CD8-positive, alpha-beta memory T cell (primary cell): ENCODE measurements at regions not wholly inside any gene's neighbourhood (a gene's known extent, or its start where the extent isn't known, plus 50 kb on each side); places are given as distances from the start of the nearest gene placed in this dataset.
A peak's percentile ranks its signal among the peaks of the same experiment; 100 is the strongest.

Source experiments
- CTCF ChIA-PET: fragments of 350-600 bp; sonication (Branson Sonifier 250); formaldehyde crosslinking; loops from one replicate; lab custom pipeline; 2021; ENCODE audit warnings: antibody characterized with exemption; lab: Charles Lee
- POLR2A ChIA-PET: fragments of 350-600 bp; sonication (Branson Sonifier 250); formaldehyde crosslinking; loops from one replicate; lab custom pipeline; 2021; ENCODE audit warnings: antibody characterized with exemption; lab: Charles Lee
- DNase-seq, 5 donors: peaks; one replicate each; pipeline versions ENCODE4 v3.0.0 to v3.0.0-alpha.2; 2020 to 2022; ENCODE audit warnings: mixed read lengths in 1 of 5
- H3K27ac ChIP-seq: one replicate; pipeline ENCODE4 v1.7.0; 2013; ENCODE audit warnings: low read depth, mild to moderate bottlenecking, low read length, moderate library complexity
- H3K27me3 ChIP-seq: 2 replicates; pipeline ENCODE4 v1.7.0; 2013; ENCODE audit warnings: low read length, mild to moderate bottlenecking; ENCODE audit not compliant: insufficient read depth, poor library complexity, severe bottlenecking
- H3K36me3 ChIP-seq: 2 replicates; pipeline ENCODE4 v1.7.0; 2013; ENCODE audit warnings: mild to moderate bottlenecking, low read length, moderate library complexity; ENCODE audit not compliant: insufficient read depth
- H3K4me1 ChIP-seq: 2 replicates; pipeline ENCODE4 v1.7.0; 2013; ENCODE audit warnings: mild to moderate bottlenecking, low read length, moderate library complexity; ENCODE audit not compliant: insufficient read depth
- H3K4me3 ChIP-seq: 2 replicates; pipeline ENCODE4 v1.7.0; 2013; ENCODE audit warnings: mild to moderate bottlenecking, low read length
- H3K9me3 ChIP-seq: 2 replicates; pipeline ENCODE4 v1.7.0; 2013; ENCODE audit warnings: mild to moderate bottlenecking, low read length
- H3K27ac Mint-ChIP-seq, 8 donors: one replicate each; pipeline ENCODE4 v1.8.0; 2020 to 2021; ENCODE audit warnings: mixed read lengths in 8 of 8, mild to moderate bottlenecking in 6 of 8, inconsistent platforms in 3 of 8, moderate library complexity in 3 of 8
- H3K27me3 Mint-ChIP-seq, 2 donors: one replicate each; pipeline ENCODE4 v1.8.0; 2020 to 2021; ENCODE audit warnings: mixed read lengths in 2 of 2, mild to moderate bottlenecking in 1 of 2, moderate library complexity in 1 of 2
- H3K36me3 Mint-ChIP-seq, 3 donors: one replicate each; pipeline ENCODE4 v1.8.0; 2020 to 2021; ENCODE audit warnings: mixed read lengths in 3 of 3, inconsistent platforms in 1 of 3, mild to moderate bottlenecking in 1 of 3
- H3K4me1 Mint-ChIP-seq, 3 donors: one replicate each; pipeline ENCODE4 v1.8.0; 2020 to 2021; ENCODE audit warnings: mixed read lengths in 3 of 3, inconsistent platforms in 1 of 3, mild to moderate bottlenecking in 1 of 3
- H3K4me3 Mint-ChIP-seq, 7 donors: one replicate each; pipeline ENCODE4 v1.8.0; 2020 to 2021; ENCODE audit warnings: mixed read lengths in 7 of 7, mild to moderate bottlenecking in 6 of 7, moderate library complexity in 4 of 7, inconsistent platforms in 2 of 7
- H3K9me3 Mint-ChIP-seq, 5 donors: one replicate each; pipeline ENCODE4 v1.8.0; 2020 to 2022; ENCODE audit warnings: mixed read lengths in 5 of 5, mild to moderate bottlenecking in 3 of 5, moderate library complexity in 2 of 5, inconsistent platforms in 1 of 5

GRCh38 chr10:31701546-31701945 lies 227.1 kb downstream of the ARHGAP12 start:
- H3K9me3 ChIP-seq = no peaks in the 10 kb centered on the region
- H3K36me3 ChIP-seq = no peaks in the 10 kb centered on the region
- DNase-seq = no peak
- peaks cover 0 to 3% (median 0%) of the 10 kb centered on the region in 5 donors for H3K9me3 Mint-ChIP-seq
- H3K27me3 ChIP-seq = no peaks in the 10 kb centered on the region
- no peak overlapping the region for H3K27ac Mint-ChIP-seq
- H3K4me3 Mint-ChIP-seq = no peak overlapping the region
- ChIA-PET POLR2A (no interaction called here), CTCF (no interaction called here)
- H3K4me1 Mint-ChIP-seq = no peaks in the 10 kb centered on the region
- no peak overlapping the region for H3K27ac ChIP-seq
- no peaks in the 10 kb centered on the region for H3K4me1 ChIP-seq
- H3K27me3 Mint-ChIP-seq = peaks cover 2 to 3% of the 10 kb centered on the region in 2 donors
- H3K36me3 Mint-ChIP-seq = no peaks in the 10 kb centered on the region
- no peak overlapping the region for H3K4me3 ChIP-seq

GRCh38 chr10:31700181-31700611 lies 228.4 kb downstream of the ARHGAP12 start:
- peaks cover 0 to 3% of the 10 kb centered on the region in 2 donors for H3K27me3 Mint-ChIP-seq
- H3K27me3 ChIP-seq = no peaks in the 10 kb centered on the region
- ChIA-PET CTCF (interaction anchor here (1.0 kb wide), 1 partner anchor 8 kb away, joined by 3 read pairs; no protein-coding TSS in a partner anchor), POLR2A (no interaction called here)
- no peak overlapping the region for H3K4me3 Mint-ChIP-seq
- H3K9me3 Mint-ChIP-seq = peaks cover 0 to 3% (median 0%) of the 10 kb centered on the region in 5 donors
- H3K4me1 ChIP-seq = no peaks in the 10 kb centered on the region
- H3K36me3 Mint-ChIP-seq = no peaks in the 10 kb centered on the region
- H3K36me3 ChIP-seq = no peaks in the 10 kb centered on the region
- no peak overlapping the region for H3K4me3 ChIP-seq
- H3K27ac Mint-ChIP-seq = peak overlapping the region in 1 of 8 donors; percentile 25
- DNase-seq = no peak
- H3K9me3 ChIP-seq = no peaks in the 10 kb centered on the region
- H3K4me1 Mint-ChIP-seq = no peaks in the 10 kb centered on the region
- H3K27ac ChIP-seq = no peak overlapping the region

DNA sequence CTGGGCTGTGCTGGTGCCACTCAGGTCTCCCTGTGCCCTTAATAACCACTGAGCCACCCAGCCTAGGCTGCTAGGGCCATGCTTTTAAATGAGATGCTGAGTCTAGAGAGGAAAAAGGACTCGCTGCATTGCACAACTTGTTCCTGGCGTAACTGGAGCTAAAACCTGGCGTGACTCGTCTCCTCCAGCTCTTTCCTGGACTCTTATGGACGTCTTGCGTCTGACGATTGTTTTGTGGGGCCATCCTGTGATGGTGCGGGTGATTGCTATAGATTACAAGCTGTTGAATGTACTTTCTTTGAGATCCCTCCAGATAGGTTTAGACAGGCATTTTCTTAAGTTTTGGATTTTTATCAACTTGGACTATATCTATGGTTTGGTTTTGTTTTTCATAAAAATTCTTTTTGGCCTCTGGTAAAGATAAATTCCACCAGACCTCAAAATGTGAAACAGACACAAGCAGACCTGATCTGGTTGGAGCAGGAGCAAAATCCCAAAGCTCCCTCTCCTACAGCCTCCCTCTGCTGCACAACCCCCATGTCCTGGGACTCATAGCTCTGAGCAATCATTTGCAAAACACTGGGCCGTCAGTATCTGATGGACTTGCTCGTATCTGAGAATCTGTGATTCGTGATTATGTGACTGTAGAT lies 230.3 kb downstream of the ARHGAP12 start:
- peaks cover 0 to 3% of the 10 kb centered on the region in 2 donors for H3K27me3 Mint-ChIP-seq
- peak overlapping the region in 1 of 8 donors; percentile 4 for H3K27ac Mint-ChIP-seq
- Histone ChIP-seq H3K27me3 (no peaks in the 10 kb centered on the region), H3K27ac (no peak overlapping the region), H3K4me3 (no peak overlapping the region), H3K36me3 (no peaks in the 10 kb centered on the region), H3K4me1 (no peaks in the 10 kb centered on the region), H3K9me3 (no peaks in the 10 kb centered on the region)
- H3K4me1 Mint-ChIP-seq = no peaks in the 10 kb centered on the region
- H3K36me3 Mint-ChIP-seq = no peaks in the 10 kb centered on the region
- no peak overlapping the region for H3K4me3 Mint-ChIP-seq
- CTCF ChIA-PET = no interaction called here
- H3K9me3 Mint-ChIP-seq = peaks cover 0 to 3% (median 0%) of the 10 kb centered on the region in 5 donors
- POLR2A ChIA-PET = no interaction called here
- DNase-seq = no peak

GRCh38 chr10:31697271-31698180 lies 231.1 kb downstream of the ARHGAP12 start:
- no peaks in the 10 kb centered on the region for H3K27me3 ChIP-seq
- DNase-seq = no peak
- no peaks in the 10 kb centered on the region for H3K4me1 ChIP-seq
- H3K4me3 ChIP-seq = no peak overlapping the region
- Mint-ChIP-seq H3K27me3 (peaks cover 0 to 3% of the 10 kb centered on the region in 2 donors), H3K4me3 (no peak overlapping the region), H3K27ac (peak overlapping the region in 1 of 8 donors; percentile 4), H3K36me3 (no peaks in the 10 kb centered on the region), H3K9me3 (peaks cover 0 to under 1% (median 0%) of the 10 kb centered on the region in 5 donors), H3K4me1 (no peaks in the 10 kb centered on the region)
- CTCF ChIA-PET = no interaction called here
- POLR2A ChIA-PET = no interaction called here
- no peak overlapping the region for H3K27ac ChIP-seq
- no peaks in the 10 kb centered on the region for H3K36me3 ChIP-seq
- no peaks in the 10 kb centered on the region for H3K9me3 ChIP-seq

- H3K4me3 Mint-ChIP-seq = no peak overlapping the region
These were observed 233.4 kb downstream of the ARHGAP12 start for GRCh38 chr10:31694929-31695837.

GRCh38 chr10:31694126-31694685 lies 234.4 kb downstream of the ARHGAP12 start:
- POLR2A ChIA-PET = no interaction called here
- Histone ChIP-seq H3K4me1 (no peaks in the 10 kb centered on the region), H3K27ac (no peak overlapping the region), H3K4me3 (no peak overlapping the region), H3K27me3 (no peaks in the 10 kb centered on the region), H3K9me3 (no peaks in the 10 kb centered on the region), H3K36me3 (no peaks in the 10 kb centered on the region)
- CTCF ChIA-PET = no interaction called here
- Mint-ChIP-seq H3K27me3 (peaks cover 0 to 3% of the 10 kb centered on the region in 2 donors), H3K27ac (no peak overlapping the region), H3K9me3 (peaks cover 0 to 9% (median 0%) of the 10 kb centered on the region in 5 donors), H3K36me3 (no peaks in the 10 kb centered on the region), H3K4me3 (no peak overlapping the region), H3K4me1 (no peaks in the 10 kb centered on the region)
- no peak for DNase-seq

More at GRCh38 chr10:31694929-31695837, 233.4 kb downstream of the ARHGAP12 start:
- no peaks in the 10 kb centered on the region for H3K4me1 ChIP-seq
- H3K9me3 Mint-ChIP-seq = peaks cover 0 to 1% (median 0%) of the 10 kb centered on the region in 5 donors
- H3K36me3 Mint-ChIP-seq = no peaks in the 10 kb centered on the region
- H3K27ac Mint-ChIP-seq = no peak overlapping the region
- no peaks in the 10 kb centered on the region for H3K36me3 ChIP-seq
- H3K27me3 ChIP-seq = no peaks in the 10 kb centered on the region
- no peak for DNase-seq
- H3K4me1 Mint-ChIP-seq = no peaks in the 10 kb centered on the region
- POLR2A ChIA-PET = no interaction called here
- H3K4me3 ChIP-seq = no peak overlapping the region
- H3K27me3 Mint-ChIP-seq = peaks cover 0 to 3% of the 10 kb centered on the region in 2 donors
- CTCF ChIA-PET = no interaction called here
- no peaks in the 10 kb centered on the region for H3K9me3 ChIP-seq
- no peak overlapping the region for H3K27ac ChIP-seq

DNA sequence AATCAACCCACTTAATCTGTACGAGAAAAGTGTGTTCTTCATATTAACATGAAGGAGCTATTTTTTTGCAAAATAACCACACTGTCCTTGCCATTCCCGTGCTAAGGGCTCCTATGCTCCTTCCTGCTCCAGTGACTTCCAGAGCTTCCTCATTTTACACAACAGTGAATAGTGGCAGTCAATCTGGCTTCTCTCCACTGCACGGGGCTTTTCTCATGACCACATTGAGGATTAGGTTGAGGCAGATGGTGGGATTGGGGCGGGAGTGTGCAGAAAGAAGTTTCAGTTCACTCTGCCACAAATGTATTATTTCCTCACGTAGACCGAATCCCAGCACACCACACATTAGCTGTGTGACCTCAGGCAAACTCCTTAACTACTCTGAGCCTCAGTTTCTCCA lies 235.1 kb downstream of the ARHGAP12 start:
- no peaks in the 10 kb centered on the region for H3K4me1 ChIP-seq
- Mint-ChIP-seq H3K36me3 (no peaks in the 10 kb centered on the region), H3K4me1 (no peaks in the 10 kb centered on the region), H3K4me3 (no peak overlapping the region), H3K27me3 (peaks cover 1 to 3% of the 10 kb centered on the region in 2 donors), H3K9me3 (peaks cover 0 to 16% (median 0%) of the 10 kb centered on the region in 5 donors), H3K27ac (no peak overlapping the region)
- DNase-seq = no peak
- no peaks in the 10 kb centered on the region for H3K36me3 ChIP-seq
- ChIA-PET POLR2A (no interaction called here), CTCF (no interaction called here)
- no peaks in the 10 kb centered on the region for H3K9me3 ChIP-seq
- H3K4me3 ChIP-seq = no peak overlapping the region
- H3K27me3 ChIP-seq = no peaks in the 10 kb centered on the region
- no peak overlapping the region for H3K27ac ChIP-seq
